ENCODE measurements at regions not wholly inside any gene's neighbourhood (a gene's known extent, or its start where the extent isn't known, plus 50 kb on each side); places are given as distances from the start of the nearest gene placed in this dataset.

DNA sequence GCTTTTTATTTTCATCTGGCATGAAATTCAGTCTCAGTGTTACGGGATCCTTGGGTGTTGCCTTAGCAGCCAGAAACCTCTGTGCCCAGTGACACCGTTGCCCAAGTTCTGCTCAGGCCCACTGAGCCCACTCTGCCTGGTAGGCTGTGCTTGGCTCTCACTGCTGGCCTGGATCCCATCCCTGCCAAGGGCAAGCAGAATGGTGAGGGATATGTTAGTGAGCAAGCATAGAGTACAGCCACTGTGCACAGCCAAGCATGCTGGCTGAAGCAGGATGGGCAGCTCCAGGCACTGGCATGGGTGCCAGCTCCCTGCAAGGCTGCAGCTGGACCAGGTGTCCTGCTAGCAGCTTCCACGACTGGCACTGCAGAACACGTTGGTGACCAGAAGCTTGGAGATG is 194.7 kb upstream of the TFPI start:
- ChIA-PET POLR2A (ENCODE audit: unreplicated experiment) (interaction anchor here (0.6 kb wide), 1 partner anchor 21 kb away, joined by 3 read pairs; no protein-coding TSS in a partner anchor), CTCF (interaction anchor here (1.1 kb wide), 1 partner anchor 31 kb away, joined by 4 read pairs; no protein-coding TSS in a partner anchor)
- no peak overlapping the region for H3K4me2 ChIP-seq (ENCODE audit: low read depth, low read length)
- H4K20me1 ChIP-seq (ENCODE audit: insufficient read depth, low read length), result no peaks in the 10 kb centered on the region
- peak overlapping the region; percentile 9 for H2AFZ ChIP-seq (replicated peaks; ENCODE audit: low read length, poor library complexity)
- no peak overlapping the region for H3K4ac ChIP-seq (ENCODE audit: low read depth, low read length)
- no peaks in the 10 kb centered on the region for H3K9me1 ChIP-seq (ENCODE audit: insufficient read depth, low read length)
- TF ChIP-seq MAFK (IDR thresholded peaks at IDR 0.05; ENCODE audit: low read depth, low read length) (no peak), NFE2L2 (IDR thresholded peaks at IDR 0.05; ENCODE audit: low read depth, low read length) (no peak), POLR2A (IDR thresholded peaks at IDR 0.05; ENCODE audit: low read depth, low read length) (no peak), MXI1 (IDR thresholded peaks at IDR 0.05; ENCODE audit: borderline replicate concordance, low read depth, low read length) (no peak), BHLHE40 (IDR thresholded peaks at IDR 0.05; ENCODE audit: low read depth, low read length) (no peak), MAZ (IDR thresholded peaks at IDR 0.05; ENCODE audit: borderline replicate concordance, low read depth, low read length) (no peak), SMC3 (IDR thresholded peaks at IDR 0.05; ENCODE audit: low read depth, low read length) (no peak), CHD1 (IDR thresholded peaks at IDR 0.05; ENCODE audit: low read depth, low read length) (no peak), RFX5 (IDR thresholded peaks at IDR 0.05; ENCODE audit: low read depth, low read length) (no peak), RCOR1 (IDR thresholded peaks at IDR 0.05; ENCODE audit: insufficient replicate concordance, low read length) (no peak), RAD21 (IDR thresholded peaks at IDR 0.05; ENCODE audit: low read length) (no peak), CEBPB (IDR thresholded peaks at IDR 0.05; ENCODE audit: low read depth, low read length) (no peak), FOS (IDR thresholded peaks at IDR 0.05; ENCODE audit: low read depth, low read length) (no peak)
- TF ChIP-seq, protein P1, sequence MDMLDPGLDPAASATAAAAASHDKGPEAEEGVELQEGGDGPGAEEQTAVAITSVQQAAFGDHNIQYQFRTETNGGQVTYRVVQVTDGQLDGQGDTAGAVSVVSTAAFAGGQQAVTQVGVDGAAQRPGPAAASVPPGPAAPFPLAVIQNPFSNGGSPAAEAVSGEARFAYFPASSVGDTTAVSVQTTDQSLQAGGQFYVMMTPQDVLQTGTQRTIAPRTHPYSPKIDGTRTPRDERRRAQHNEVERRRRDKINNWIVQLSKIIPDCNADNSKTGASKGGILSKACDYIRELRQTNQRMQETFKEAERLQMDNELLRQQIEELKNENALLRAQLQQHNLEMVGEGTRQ (IDR thresholded peaks at IDR 0.05; ENCODE audit: low read depth, low read length), result no peak
- TF ChIP-seq, protein P2, sequence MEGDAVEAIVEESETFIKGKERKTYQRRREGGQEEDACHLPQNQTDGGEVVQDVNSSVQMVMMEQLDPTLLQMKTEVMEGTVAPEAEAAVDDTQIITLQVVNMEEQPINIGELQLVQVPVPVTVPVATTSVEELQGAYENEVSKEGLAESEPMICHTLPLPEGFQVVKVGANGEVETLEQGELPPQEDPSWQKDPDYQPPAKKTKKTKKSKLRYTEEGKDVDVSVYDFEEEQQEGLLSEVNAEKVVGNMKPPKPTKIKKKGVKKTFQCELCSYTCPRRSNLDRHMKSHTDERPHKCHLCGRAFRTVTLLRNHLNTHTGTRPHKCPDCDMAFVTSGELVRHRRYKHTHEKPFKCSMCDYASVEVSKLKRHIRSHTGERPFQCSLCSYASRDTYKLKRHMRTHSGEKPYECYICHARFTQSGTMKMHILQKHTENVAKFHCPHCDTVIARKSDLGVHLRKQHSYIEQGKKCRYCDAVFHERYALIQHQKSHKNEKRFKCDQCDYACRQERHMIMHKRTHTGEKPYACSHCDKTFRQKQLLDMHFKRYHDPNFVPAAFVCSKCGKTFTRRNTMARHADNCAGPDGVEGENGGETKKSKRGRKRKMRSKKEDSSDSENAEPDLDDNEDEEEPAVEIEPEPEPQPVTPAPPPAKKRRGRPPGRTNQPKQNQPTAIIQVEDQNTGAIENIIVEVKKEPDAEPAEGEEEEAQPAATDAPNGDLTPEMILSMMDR (conservative IDR thresholded peaks at IDR 0.05; ENCODE audit: low read depth, low read length), result no peak
- TF ChIP-seq, protein P3, sequence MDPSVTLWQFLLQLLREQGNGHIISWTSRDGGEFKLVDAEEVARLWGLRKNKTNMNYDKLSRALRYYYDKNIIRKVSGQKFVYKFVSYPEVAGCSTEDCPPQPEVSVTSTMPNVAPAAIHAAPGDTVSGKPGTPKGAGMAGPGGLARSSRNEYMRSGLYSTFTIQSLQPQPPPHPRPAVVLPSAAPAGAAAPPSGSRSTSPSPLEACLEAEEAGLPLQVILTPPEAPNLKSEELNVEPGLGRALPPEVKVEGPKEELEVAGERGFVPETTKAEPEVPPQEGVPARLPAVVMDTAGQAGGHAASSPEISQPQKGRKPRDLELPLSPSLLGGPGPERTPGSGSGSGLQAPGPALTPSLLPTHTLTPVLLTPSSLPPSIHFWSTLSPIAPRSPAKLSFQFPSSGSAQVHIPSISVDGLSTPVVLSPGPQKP (IDR thresholded peaks at IDR 0.05; ENCODE audit: borderline replicate concordance, low read depth, low read length), result no peak
- no peak overlapping the region for H2BK5ac ChIP-seq (ENCODE audit: low read depth, low read length, poor library complexity, severe bottlenecking)
- H3K4me1 ChIP-seq (ENCODE audit: control insufficient read depth, insufficient read depth, low read length), result no peaks in the 10 kb centered on the region
- ATAC-seq (ENCODE audit: low read depth) (no peak), DNase-seq (no peak)
- H3K56ac ChIP-seq (ENCODE audit: extremely low read depth, insufficient read depth, low read length), result no peak overlapping the region
- no peak overlapping the region for H3K18ac ChIP-seq (ENCODE audit: low read depth, low read length)
- H3K79me1 ChIP-seq (ENCODE audit: low read depth in 1 of 2, low read length in 2 of 2), result no peaks in the 10 kb centered on the region
- H4K8ac ChIP-seq (ENCODE audit: low read depth in 2 of 2, low read length in 2 of 2), result no peak overlapping the region
- H3K9me3 ChIP-seq (ENCODE audit: control insufficient read depth, insufficient read depth, low read length), result no peaks in the 10 kb centered on the region
- no peak overlapping the region for H3K4me3 ChIP-seq (ENCODE audit: insufficient read depth, low read depth, low read length)
- H3K9ac ChIP-seq (ENCODE audit: low read depth, low read length), result no peak overlapping the region
- H3K27me3 ChIP-seq (ENCODE audit: control insufficient read depth, insufficient read depth, low read length), result no peaks in the 10 kb centered on the region
- H2BK20ac ChIP-seq (ENCODE audit: low read depth, low read length), result no peak overlapping the region
- H3K36me3 ChIP-seq (ENCODE audit: control insufficient read depth, insufficient read depth, low read length), result no peaks in the 10 kb centered on the region
- no peak overlapping the region for H3K27ac ChIP-seq (ENCODE audit: insufficient read depth, low read length)
- no peak overlapping the region for H2AK9ac ChIP-seq (replicated peaks; ENCODE audit: low read depth, low read length, poor library complexity)
- no peak overlapping the region for H2AK5ac ChIP-seq (ENCODE audit: low read depth, low read length)
- H2BK120ac ChIP-seq (ENCODE audit: low read depth, low read length), result no peak overlapping the region
- no peak overlapping the region for H4K91ac ChIP-seq (ENCODE audit: insufficient read depth, low read depth, low read length)
- H4K5ac ChIP-seq (ENCODE audit: low read depth, low read length), result no peak overlapping the region
- H3K23ac ChIP-seq (ENCODE audit: low read depth, low read length), result no peak overlapping the region
- no peak overlapping the region for H2BK15ac ChIP-seq (ENCODE audit: low read depth, low read length)
- WGBS, 2 experiments (ENCODE audit: extremely low coverage in 2 of 2, insufficient read length in 1 of 2), result 88% methylated on average over 3 of the region's 4 CpGs; no CpG with 5 or more reads in 1 of the 2 experiments
- in situ Hi-C loops (cut with MboI; ENCODE audit: low sequenced_read_pairs), result no loop called here
- dilution Hi-C loops (cut with HindIII; ENCODE audit: low sequenced_read_pairs, unreplicated experiment), result no loop called here
- BruUV-seq (replicated peaks), result no TSS peak
- H3K14ac ChIP-seq (replicated peaks; ENCODE audit: low read depth, low read length), result no peak overlapping the region
- intact Hi-C loops (cut with micrococcal nuclease), result no loop called here
